IMR-90 (cell line): ENCODE measurements at regions not wholly inside any gene's neighbourhood (a gene's known extent, or its start where the extent isn't known, plus 50 kb on each side); places are given as distances from the start of the nearest gene placed in this dataset.

Source experiments
- ATAC-seq: fragments of 200-7000 bp; cut with Tn5 transposase; 2 replicates; pipeline ENCODE4 v1.9.1; 2020; ENCODE audit warnings: low read depth, mild to moderate bottlenecking, moderate library complexity
- BruUV-seq: library from RNA; stranded (reverse); fragments of 400-500 nt; replicated peaks from 2 replicates; lab custom pipeline; 2021; lab: Mats Ljungman, UMichigan
- CTCF ChIA-PET: fragments of 300-600 bp; formaldehyde crosslinking; extraction: SDS; loops from one replicate; lab custom pipeline; 2021; ENCODE audit warnings: antibody characterized with exemption; lab: Yijun Ruan, JAX
- POLR2A ChIA-PET: fragments of 300-600 bp; sonication (Branson Sonifier 250); formaldehyde crosslinking; loops from one replicate; lab custom pipeline; 2022; ENCODE audit warnings: antibody characterized with exemption; ENCODE audit not compliant: unreplicated experiment; lab: Charles Lee
- DNase-seq: peaks from one replicate; pipeline ENCODE4 v3.0.0; 2013
- H2AFZ ChIP-seq: replicated peaks from 2 replicates; pipeline ENCODE3; 2013; ENCODE audit warnings: low read length, mild to moderate bottlenecking; ENCODE audit not compliant: poor library complexity
- H2AK5ac ChIP-seq: 2 replicates; pipeline ENCODE4 v1.6.1; 2013; ENCODE audit warnings: low read depth, low read length, inconsistent platforms
- H2AK9ac ChIP-seq: replicated peaks from 2 replicates; pipeline ENCODE3; 2013; ENCODE audit warnings: mild to moderate bottlenecking, low read depth, low read length, moderate library complexity; ENCODE audit not compliant: poor library complexity
- H2BK120ac ChIP-seq: 2 replicates; pipeline ENCODE4 v1.6.1; 2013; ENCODE audit warnings: low read depth, low read length, inconsistent platforms
- H2BK15ac ChIP-seq: 3 replicates; pipeline ENCODE4 v1.6.1; 2013; ENCODE audit warnings: low read depth, low read length, inconsistent platforms
- H2BK20ac ChIP-seq: 2 replicates; pipeline ENCODE4 v1.6.1; 2013; ENCODE audit warnings: low read depth, mild to moderate bottlenecking, inconsistent platforms, low read length, moderate library complexity
- H2BK5ac ChIP-seq: 2 replicates; pipeline ENCODE4 v1.6.1; 2013; ENCODE audit warnings: mild to moderate bottlenecking, low read depth, low read length, inconsistent platforms; ENCODE audit not compliant: poor library complexity, severe bottlenecking
- H3K14ac ChIP-seq: replicated peaks from 2 replicates; pipeline ENCODE4 v1.6.1; 2013; ENCODE audit warnings: low read depth, low read length, inconsistent platforms
- H3K18ac ChIP-seq: 2 replicates; pipeline ENCODE4 v1.6.1; 2013; ENCODE audit warnings: low read depth, low read length, control low read depth
- H3K23ac ChIP-seq: 2 replicates; pipeline ENCODE4 v1.6.1; 2013; ENCODE audit warnings: low read depth, low read length, inconsistent platforms
- H3K27ac ChIP-seq: 2 replicates; pipeline ENCODE4 v1.5.1; 2013; ENCODE audit warnings: mild to moderate bottlenecking, control low read depth, low read length; ENCODE audit not compliant: insufficient read depth
- H3K27me3 ChIP-seq: 2 replicates; pipeline ENCODE4 v1.6.1; 2013; ENCODE audit warnings: low read length; ENCODE audit not compliant: control insufficient read depth, insufficient read depth
- H3K36me3 ChIP-seq: 2 replicates; pipeline ENCODE4 v1.6.1; 2013; ENCODE audit warnings: low read length, mixed read lengths; ENCODE audit not compliant: control insufficient read depth, insufficient read depth
- H3K4ac ChIP-seq: 2 replicates; pipeline ENCODE4 v1.6.1; 2013; ENCODE audit warnings: low read depth, low read length, inconsistent platforms
- H3K4me1 ChIP-seq: 2 replicates; pipeline ENCODE4 v1.6.1; 2013; ENCODE audit warnings: low read length, mixed read lengths; ENCODE audit not compliant: control insufficient read depth, insufficient read depth
- H3K4me2 ChIP-seq: 2 replicates; pipeline ENCODE4 v1.6.1; 2013; ENCODE audit warnings: low read depth, mild to moderate bottlenecking, control low read depth, low read length, moderate library complexity
- H3K4me3 ChIP-seq: 2 replicates; pipeline ENCODE4 v1.5.1; 2013; ENCODE audit warnings: low read depth, mild to moderate bottlenecking, control low read depth, low read length, moderate library complexity; ENCODE audit not compliant: insufficient read depth
- H3K56ac ChIP-seq: 2 replicates; pipeline ENCODE4 v1.6.1; 2013; ENCODE audit warnings: low read length, inconsistent platforms; ENCODE audit not compliant: insufficient read depth; ENCODE audit errors: extremely low read depth
- H3K79me1 ChIP-seq, 2 experiments: 2 replicates each; pipeline ENCODE4 v1.6.1; 2013; ENCODE audit warnings: low read length in 2 of 2, inconsistent platforms in 1 of 2, low read depth in 1 of 2
- H3K9ac ChIP-seq: 2 replicates; pipeline ENCODE4 v1.6.1; 2013; ENCODE audit warnings: low read depth, low read length, control low read depth
- H3K9me1 ChIP-seq: 2 replicates; pipeline ENCODE4 v1.6.1; 2013; ENCODE audit warnings: low read length, inconsistent platforms; ENCODE audit not compliant: insufficient read depth
- H3K9me3 ChIP-seq: 2 replicates; pipeline ENCODE4 v1.6.1; 2013; ENCODE audit warnings: low read length; ENCODE audit not compliant: control insufficient read depth, insufficient read depth
- H4K20me1 ChIP-seq: 2 replicates; pipeline ENCODE4 v1.6.1; 2013; ENCODE audit warnings: low read length, inconsistent platforms; ENCODE audit not compliant: insufficient read depth
- H4K5ac ChIP-seq: 2 replicates; pipeline ENCODE4 v1.6.1; 2013; ENCODE audit warnings: mild to moderate bottlenecking, low read depth, low read length, control low read depth
- H4K8ac ChIP-seq, 2 experiments: 2 replicates each; pipeline ENCODE4 v1.6.1; 2013; ENCODE audit warnings: low read depth in 2 of 2, low read length in 2 of 2, control low read depth in 1 of 2, inconsistent platforms in 1 of 2
- H4K91ac ChIP-seq: 2 replicates; pipeline ENCODE4 v1.6.1; 2013; ENCODE audit warnings: low read depth, low read length, inconsistent platforms; ENCODE audit not compliant: insufficient read depth
- CEBPB ChIP-seq: IDR thresholded peaks from 2 replicates; pipeline ENCODE4 v1.6.1; 2012; ENCODE audit warnings: low read depth, low read length, improper control_type of control experiment
- CTCF ChIP-seq: conservative IDR thresholded peaks from 2 replicates; pipeline ENCODE4 v1.5.1; 2012; ENCODE audit warnings: mild to moderate bottlenecking, low read depth, low read length, improper control_type of control experiment
- RFX5 ChIP-seq: IDR thresholded peaks from 2 replicates; pipeline ENCODE4 v1.8.0; 2012; ENCODE audit warnings: low read depth, mild to moderate bottlenecking, low read length, moderate library complexity
- WGBS, 2 experiments: methylation state at CpG; one replicate each; pipeline versions ENCODE4 v1.1.5 to v1.1.7; 2013; ENCODE audit warnings: missing lambda C conversion rate in 2 of 2; ENCODE audit not compliant: insufficient read length in 1 of 2; ENCODE audit errors: extremely low coverage in 2 of 2; 5-methylcytosine and 5-hydroxymethylcytosine counted together
- dilution Hi-C: fragments of 300-500 bp; cut with HindIII; formaldehyde crosslinking; loops from one replicate; pipeline ENCODE4 v1.14.3; 2018; ENCODE audit warnings: low sequenced_read_pairs; ENCODE audit not compliant: unreplicated experiment
- in situ Hi-C: fragments of 300-500 bp; cut with MboI; formaldehyde crosslinking; loops from 3 replicates; pipeline ENCODE4 v1.14.3; 2019; ENCODE audit warnings: low sequenced_read_pairs, inconsistent platforms, mixed read lengths
- intact Hi-C: fragments of 100-400 bp; cut with micrococcal nuclease; formaldehyde crosslinking; loops from 2 replicates; pipeline ENCODE4 v1.10.0; 2022

- Histone ChIP-seq H3K4me2 (no peak overlapping the region), H3K9me3 (no peaks in the 10 kb centered on the region), H2AFZ (no peak overlapping the region), H3K4ac (no peak overlapping the region), H2BK5ac (no peak overlapping the region), H2BK15ac (no peak overlapping the region), H3K36me3 (no peaks in the 10 kb centered on the region), H4K20me1 (no peaks in the 10 kb centered on the region), H2AK9ac (no peak overlapping the region), H4K5ac (no peak overlapping the region), H3K27me3 (peaks cover 2% of the 10 kb centered on the region; the same call in 1 of the 2 replicates), H3K14ac (no peak overlapping the region), H3K79me1 (no peaks in the 10 kb centered on the region), H3K56ac (no peak overlapping the region), H3K4me3 (no peak overlapping the region), H4K91ac (no peak overlapping the region), H3K9ac (no peak overlapping the region), H3K23ac (no peak overlapping the region), H4K8ac (no peak overlapping the region), H2AK5ac (no peak overlapping the region), H3K9me1 (no peaks in the 10 kb centered on the region), H2BK120ac (no peak overlapping the region), H3K4me1 (0 out of 2 replicates have a peak, but pooled peaks cover 1% of the 10 kb centered on the region), H3K27ac (no peak overlapping the region), H2BK20ac (no peak overlapping the region), H3K18ac (no peak overlapping the region)
- dilution Hi-C loops: no loop called here
- CTCF ChIA-PET: no interaction called here
- in situ Hi-C loops: no loop called here
- TF ChIP-seq RFX5: no peak
- TF ChIP-seq CEBPB: peak; percentile 53
- no peak for TF ChIP-seq CTCF
- DNase-seq: peak; percentile 26
- intact Hi-C loops: no loop called here
- POLR2A ChIA-PET: no interaction called here
- no peak for ATAC-seq
- BruUV-seq: no TSS peak
- 17% methylated on average over 1 of the region's 6 CpGs; no CpG with 5 or more reads in 1 of the 2 experiments for WGBS, 2 experiments
Observed at GRCh38 chr1:38730511-38731397, 128.8 kb downstream of the RRAGC start.
